ENCODE measurements at regions not wholly inside any gene's neighbourhood (a gene's known extent, or its start where the extent isn't known, plus 50 kb on each side); places are given as distances from the start of the nearest gene placed in this dataset.

DNA sequence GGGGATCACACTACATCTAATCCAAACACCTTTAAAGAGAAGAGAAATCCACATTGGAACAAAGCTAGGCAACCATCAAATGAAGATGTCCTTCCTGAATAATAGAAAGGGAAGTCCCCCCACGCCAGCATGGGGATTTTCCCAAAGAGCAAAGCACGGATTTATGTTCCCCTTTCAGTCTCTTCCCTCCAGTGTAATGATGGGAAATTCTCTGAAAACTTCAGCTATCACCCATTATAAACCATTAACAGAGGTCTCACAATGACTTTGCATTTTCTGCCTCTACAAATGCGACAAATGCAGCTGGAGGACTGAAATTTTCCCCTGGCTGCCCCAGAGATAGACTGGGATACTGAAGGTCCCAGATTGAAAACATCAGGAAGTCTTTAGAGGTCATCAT, 368.7 kb downstream of the EFNA5 start:
- no peak for DNase-seq (ENCODE audit: low read depth, low spot score)
- Histone ChIP-seq H3K9me2 (ENCODE audit: insufficient read depth) (no peaks in the 10 kb centered on the region), H3K79me2 (ENCODE audit: insufficient read depth, low read length) (no peaks in the 10 kb centered on the region), H4K20me1 (ENCODE audit: insufficient read depth) (no peaks in the 10 kb centered on the region), H3K4me2 (ENCODE audit: low read length) (no peak overlapping the region), H2AFZ (ENCODE audit: low read depth, low read length, poor library complexity, severe bottlenecking) (no peak overlapping the region), H3K9ac (ENCODE audit: low read length) (no peak overlapping the region), H3K36me3 (ENCODE audit: control insufficient read depth in 1 of 2, insufficient read depth in 2 of 2, low read length in 2 of 2) (no peaks in the 10 kb centered on the region), H3K4me1 (ENCODE audit: control insufficient read depth in 1 of 2, insufficient read depth in 2 of 2, low read length in 2 of 2) (no peaks in the 10 kb centered on the region), H3K4me3 (replicated peaks in 1 of 2; ENCODE audit: low read depth in 1 of 2, low read length in 2 of 2) (no peak overlapping the region), H3K27me3 (ENCODE audit: insufficient read depth, low read length) (no peaks in the 10 kb centered on the region), H3K27ac (ENCODE audit: low read depth, low read length) (no peak overlapping the region), H3K9me3 (ENCODE audit: control insufficient read depth in 1 of 2, insufficient read depth in 1 of 2, low read depth in 1 of 2, low read length in 2 of 2) (no peaks in the 10 kb centered on the region)
- ChIA-PET CTCF (no interaction called here), POLR2A (no interaction called here), RAD21 (ENCODE audit: low non-redundant PET in 1 of 2, low total read pairs in 2 of 2, uncharacterized antibody in 2 of 2, unreplicated experiment in 2 of 2) (no interaction called here)
- TF ChIP-seq ELF1 (IDR thresholded peaks at IDR 0.05; ENCODE audit: borderline replicate concordance, low read depth) (no peak), TCF7L2 (IDR thresholded peaks at IDR 0.05; ENCODE audit: borderline replicate concordance, extremely low read depth, insufficient read depth, insufficient read length) (no peak), CBX3 (IDR thresholded peaks at IDR 0.05; ENCODE audit: low read depth) (no peak), SP1 (IDR thresholded peaks at IDR 0.05; ENCODE audit: low read depth) (no peak), ZFX (IDR thresholded peaks at IDR 0.05) (no peak), YY1 (IDR thresholded peaks at IDR 0.05; ENCODE audit: extremely low read depth, insufficient replicate concordance, low read depth, low read length) (no peak), EZH2phosphoT487 (IDR thresholded peaks at IDR 0.05; ENCODE audit: borderline replicate concordance) (no peak), RAD21 (IDR thresholded peaks at IDR 0.05; ENCODE audit: low read depth) (no peak), POLR2A (IDR thresholded peaks at IDR 0.05; ENCODE audit: borderline replicate concordance, extremely low read depth, insufficient read depth, insufficient read length) (no peak), SRF (IDR thresholded peaks at IDR 0.05; ENCODE audit: low read depth) (no peak), ZNF274 (IDR thresholded peaks at IDR 0.05; ENCODE audit: low read depth, low read length) (no peak), POLR2AphosphoS5 (IDR thresholded peaks at IDR 0.05; ENCODE audit: low read depth, low read length) (no peak), JUND (IDR thresholded peaks at IDR 0.05) (no peak), EZH2 (IDR thresholded peaks at IDR 0.05) (no peak), SIN3A (IDR thresholded peaks at IDR 0.05; ENCODE audit: low read depth) (no peak), CEBPB (IDR thresholded peaks at IDR 0.05; ENCODE audit: low read depth) (no peak), REST (IDR thresholded peaks at IDR 0.05; ENCODE audit: low read depth) (no peak)
- TF ChIP-seq, protein P1, sequence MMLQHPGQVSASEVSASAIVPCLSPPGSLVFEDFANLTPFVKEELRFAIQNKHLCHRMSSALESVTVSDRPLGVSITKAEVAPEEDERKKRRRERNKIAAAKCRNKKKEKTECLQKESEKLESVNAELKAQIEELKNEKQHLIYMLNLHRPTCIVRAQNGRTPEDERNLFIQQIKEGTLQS (IDR thresholded peaks at IDR 0.05), result no peak
- TF ChIP-seq, protein P2, sequence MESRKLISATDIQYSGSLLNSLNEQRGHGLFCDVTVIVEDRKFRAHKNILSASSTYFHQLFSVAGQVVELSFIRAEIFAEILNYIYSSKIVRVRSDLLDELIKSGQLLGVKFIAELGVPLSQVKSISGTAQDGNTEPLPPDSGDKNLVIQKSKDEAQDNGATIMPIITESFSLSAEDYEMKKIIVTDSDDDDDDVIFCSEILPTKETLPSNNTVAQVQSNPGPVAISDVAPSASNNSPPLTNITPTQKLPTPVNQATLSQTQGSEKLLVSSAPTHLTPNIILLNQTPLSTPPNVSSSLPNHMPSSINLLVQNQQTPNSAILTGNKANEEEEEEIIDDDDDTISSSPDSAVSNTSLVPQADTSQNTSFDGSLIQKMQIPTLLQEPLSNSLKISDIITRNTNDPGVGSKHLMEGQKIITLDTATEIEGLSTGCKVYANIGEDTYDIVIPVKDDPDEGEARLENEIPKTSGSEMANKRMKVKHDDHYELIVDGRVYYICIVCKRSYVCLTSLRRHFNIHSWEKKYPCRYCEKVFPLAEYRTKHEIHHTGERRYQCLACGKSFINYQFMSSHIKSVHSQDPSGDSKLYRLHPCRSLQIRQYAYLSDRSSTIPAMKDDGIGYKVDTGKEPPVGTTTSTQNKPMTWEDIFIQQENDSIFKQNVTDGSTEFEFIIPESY (IDR thresholded peaks at IDR 0.05; ENCODE audit: extremely low read depth, insufficient replicate concordance, low read length), result no peak
- no peak for ATAC-seq
- intact Hi-C loops (cut with micrococcal nuclease), result no loop called here
- BruUV-seq (replicated peaks), result no TSS peak

All from HCT116 (cell line).